DOHH2 (cell line): ENCODE measurements at regions not wholly inside any gene's neighbourhood (a gene's known extent, or its start where the extent isn't known, plus 50 kb on each side); places are given as distances from the start of the nearest gene placed in this dataset.

ENCODE experiments used
- EZH2phosphoT487 ChIP-seq: fragments of 200-600 bp; sonication (generic); IDR thresholded peaks from 2 replicates; pipeline ENCODE4 v1.6.1; 2017; ENCODE audit warnings: borderline replicate concordance, mild to moderate bottlenecking, antibody characterized with exemption, low read length, moderate library complexity, mixed read lengths
- TF ChIP-seq, protein P1 (sequence below): fragments of 200-600 bp; sonication (generic); IDR thresholded peaks from one replicate; pipeline ENCODE4 v1.5.1; 2014; ENCODE audit warnings: antibody characterized with exemption, mild to moderate bottlenecking, low read depth, low read length; ENCODE audit not compliant: poor library complexity, severe bottlenecking

DNA sequence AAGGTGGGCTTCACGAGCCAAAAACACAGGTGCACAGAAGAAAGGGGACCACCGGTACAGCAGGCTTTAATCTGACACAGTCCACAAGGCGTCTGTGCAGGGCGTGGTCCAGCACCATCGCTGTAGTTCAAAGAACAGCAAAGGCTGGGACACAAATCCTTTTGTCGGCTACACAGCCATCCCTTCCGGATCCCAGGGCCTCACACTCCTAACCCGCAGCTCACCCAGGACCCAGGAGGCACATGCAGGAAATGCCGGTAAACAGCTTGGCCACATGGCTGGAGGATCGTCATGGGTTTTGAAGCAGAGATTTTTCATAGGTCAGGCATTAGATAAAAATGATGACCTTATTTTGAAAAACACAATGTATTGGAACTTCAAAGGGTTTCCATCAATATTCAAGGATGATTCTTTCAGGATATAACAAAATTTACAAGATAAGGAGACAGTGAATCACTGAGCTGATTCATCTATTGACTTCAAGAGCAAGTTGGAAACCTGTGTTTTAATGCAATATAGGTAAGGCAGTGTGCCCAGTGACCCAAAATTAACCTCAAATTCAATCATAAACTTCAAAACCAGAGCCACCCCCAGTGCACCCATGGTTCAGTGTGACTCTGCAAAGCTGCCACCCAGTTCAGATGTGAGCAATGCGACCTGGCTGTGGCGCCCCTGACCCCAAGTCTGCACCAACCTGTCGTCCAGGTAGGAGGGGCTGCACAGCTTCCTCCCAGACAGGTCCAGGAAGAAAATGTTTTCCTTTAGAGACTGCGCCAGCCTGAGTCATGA lies 74.4 kb downstream of the TMEM18 start:
- TF ChIP-seq, protein P1, sequence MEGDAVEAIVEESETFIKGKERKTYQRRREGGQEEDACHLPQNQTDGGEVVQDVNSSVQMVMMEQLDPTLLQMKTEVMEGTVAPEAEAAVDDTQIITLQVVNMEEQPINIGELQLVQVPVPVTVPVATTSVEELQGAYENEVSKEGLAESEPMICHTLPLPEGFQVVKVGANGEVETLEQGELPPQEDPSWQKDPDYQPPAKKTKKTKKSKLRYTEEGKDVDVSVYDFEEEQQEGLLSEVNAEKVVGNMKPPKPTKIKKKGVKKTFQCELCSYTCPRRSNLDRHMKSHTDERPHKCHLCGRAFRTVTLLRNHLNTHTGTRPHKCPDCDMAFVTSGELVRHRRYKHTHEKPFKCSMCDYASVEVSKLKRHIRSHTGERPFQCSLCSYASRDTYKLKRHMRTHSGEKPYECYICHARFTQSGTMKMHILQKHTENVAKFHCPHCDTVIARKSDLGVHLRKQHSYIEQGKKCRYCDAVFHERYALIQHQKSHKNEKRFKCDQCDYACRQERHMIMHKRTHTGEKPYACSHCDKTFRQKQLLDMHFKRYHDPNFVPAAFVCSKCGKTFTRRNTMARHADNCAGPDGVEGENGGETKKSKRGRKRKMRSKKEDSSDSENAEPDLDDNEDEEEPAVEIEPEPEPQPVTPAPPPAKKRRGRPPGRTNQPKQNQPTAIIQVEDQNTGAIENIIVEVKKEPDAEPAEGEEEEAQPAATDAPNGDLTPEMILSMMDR = no peak
- TF ChIP-seq EZH2phosphoT487 = no peak
